Suprapubic skin (tissue), 4 donors: ENCODE measurements at regions not wholly inside any gene's neighbourhood (a gene's known extent, or its start where the extent isn't known, plus 50 kb on each side); places are given as distances from the start of the nearest gene placed in this dataset.

Source experiments
- DNase-seq, 2 donors: peaks; one replicate each; pipeline ENCODE4 v3.0.0-alpha.2; 2019; ENCODE audit warnings: low spot score in 2 of 2
- H3K27ac ChIP-seq: fragments of 200-600 bp; sonication (generic); one replicate; pipeline ENCODE4 v1.5.1; 2019
- H3K27me3 ChIP-seq: fragments of 200-600 bp; sonication (generic); one replicate; pipeline ENCODE4 v1.5.1; 2019
- H3K36me3 ChIP-seq: fragments of 200-600 bp; sonication (generic); one replicate; pipeline ENCODE4 v1.5.1; 2019
- H3K4me1 ChIP-seq: fragments of 200-600 bp; sonication (generic); one replicate; pipeline ENCODE4 v1.5.1; 2019
- H3K4me3 ChIP-seq: fragments of 200-600 bp; sonication (generic); one replicate; pipeline ENCODE4 v1.5.1; 2019; ENCODE audit warnings: mild to moderate bottlenecking
- H3K9me3 ChIP-seq: fragments of 200-600 bp; sonication (generic); one replicate; pipeline ENCODE4 v1.5.1; 2019
- CTCF ChIP-seq, 2 donors: fragments of 200-600 bp in 1 of 2; fragments of 450-650 bp in 1 of 2; sonication (generic) in 1 of 2; IDR thresholded peaks; one replicate each; pipeline ENCODE4 v1.5.1; 2016 to 2019; ENCODE audit warnings: antibody characterized with exemption in 2 of 2, mild to moderate bottlenecking in 1 of 2, moderate library complexity in 1 of 2
- EP300 ChIP-seq: sonication (generic); formaldehyde crosslinking; IDR thresholded peaks from one replicate; pipeline ENCODE4 v1.6.1; 2017; ENCODE audit warnings: antibody characterized with exemption
- POLR2A ChIP-seq, 2 donors: fragments of 450-650 bp; IDR thresholded peaks; one replicate each; pipeline ENCODE4 v1.6.1; 2017; ENCODE audit warnings: antibody characterized with exemption in 2 of 2, mild to moderate bottlenecking in 2 of 2, moderate library complexity in 2 of 2
- POLR2AphosphoS5 ChIP-seq, 3 donors: sonication (generic); formaldehyde crosslinking; IDR thresholded peaks; one replicate each; pipeline ENCODE4 v1.6.1; 2017; ENCODE audit warnings: antibody characterized with exemption in 3 of 3
- WGBS: methylation state at CpG from one replicate; pipeline ENCODE4 v1.1.5; 2018; 5-methylcytosine and 5-hydroxymethylcytosine counted together

DNA sequence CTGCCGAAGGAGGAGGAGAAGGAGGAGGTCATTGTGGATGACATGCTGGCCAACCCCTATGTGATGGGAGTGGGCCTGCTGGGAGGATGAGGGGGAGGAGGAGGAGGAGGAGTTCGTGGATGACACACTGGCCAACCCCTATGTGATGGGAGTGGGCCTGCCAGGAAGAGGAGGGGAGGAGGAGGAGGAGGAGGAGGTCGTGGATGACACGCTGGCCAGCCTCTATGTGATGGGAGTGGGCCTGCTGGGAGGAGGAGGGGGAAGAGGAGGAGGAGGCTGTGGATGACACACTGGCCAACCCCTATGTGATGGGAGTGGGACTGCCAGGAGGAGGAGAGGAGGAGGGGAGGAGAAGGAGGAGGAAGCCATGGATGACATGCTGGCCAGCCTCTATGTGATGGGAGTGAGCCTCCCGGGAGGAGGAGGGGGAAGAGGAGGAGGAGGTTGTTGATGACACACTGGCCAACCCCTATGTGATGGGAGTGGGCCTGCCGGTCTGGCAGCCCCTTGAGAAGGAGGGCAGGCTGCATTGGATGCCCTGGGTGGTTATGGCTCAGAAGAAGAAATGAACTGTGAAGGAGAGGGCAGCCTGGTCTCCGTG is 55.7 kb upstream of the WNT7A start:
- Histone ChIP-seq H3K4me1 (peaks cover 10% of the 10 kb centered on the region), H3K4me3 (no peak overlapping the region), H3K36me3 (no peaks in the 10 kb centered on the region), H3K27ac (no peak overlapping the region), H3K9me3 (no peaks in the 10 kb centered on the region), H3K27me3 (peaks cover 2% of the 10 kb centered on the region)
- no peak for TF ChIP-seq CTCF (IDR thresholded peaks at IDR 0.05)
- no peak for DNase-seq
- 72% methylated on average over 7 of the region's 7 CpGs for WGBS

DNA sequence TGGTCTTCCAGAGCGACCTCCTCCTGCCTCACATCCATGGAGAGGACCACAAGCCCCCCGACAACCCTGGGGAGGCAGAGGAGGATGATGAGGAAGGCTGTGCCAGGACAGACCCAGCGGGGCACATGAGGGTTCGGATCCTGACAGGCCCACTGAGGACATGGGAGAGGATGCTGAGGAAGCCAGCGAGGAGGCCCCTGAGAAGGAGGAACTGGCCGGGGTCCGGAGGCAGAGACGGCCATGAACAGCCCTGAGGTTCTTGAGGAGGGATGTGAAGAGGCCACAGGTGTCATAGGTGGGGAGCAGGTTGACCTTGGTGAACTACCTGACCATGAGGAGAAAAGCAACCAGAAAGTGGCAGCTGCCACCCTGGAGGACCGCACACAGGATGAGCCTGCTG is 54.9 kb upstream of the WNT7A start:
- H3K4me3 ChIP-seq: no peak overlapping the region
- H3K27ac ChIP-seq: no peak overlapping the region
- WGBS: 96% methylated on average over 7 of the region's 9 CpGs
- H3K4me1 ChIP-seq: peaks cover 10% of the 10 kb centered on the region
- H3K9me3 ChIP-seq: no peaks in the 10 kb centered on the region
- no peak for TF ChIP-seq POLR2A (IDR thresholded peaks at IDR 0.05)
- no peak for TF ChIP-seq CTCF (IDR thresholded peaks at IDR 0.05)
- TF ChIP-seq EP300: no peak
- peaks cover 2% of the 10 kb centered on the region for H3K27me3 ChIP-seq
- H3K36me3 ChIP-seq: no peaks in the 10 kb centered on the region
- no peak for DNase-seq

DNA sequence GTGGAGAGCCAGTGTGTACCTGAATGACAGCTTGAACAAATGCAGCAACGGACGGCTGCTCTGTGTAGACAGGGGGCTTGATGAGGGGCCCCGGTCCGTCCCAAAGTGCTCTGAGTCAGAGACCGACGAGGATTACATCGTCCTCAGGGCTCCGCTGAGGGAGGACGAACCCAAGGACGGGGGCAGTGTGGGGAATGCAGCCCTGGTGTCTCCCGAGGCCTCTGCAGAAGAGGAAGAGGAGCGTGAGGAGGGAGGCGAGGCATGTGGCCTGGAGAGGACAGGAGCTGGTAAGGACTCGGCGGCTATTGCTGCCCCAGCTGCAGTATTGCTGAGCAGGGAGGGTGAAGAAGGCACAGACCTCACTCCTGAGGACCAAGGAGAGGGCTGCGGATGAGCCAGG is 54.4 kb upstream of the WNT7A start:
- Histone ChIP-seq H3K27ac (no peak overlapping the region), H3K4me1 (peaks cover 10% of the 10 kb centered on the region), H3K27me3 (peaks cover 2% of the 10 kb centered on the region), H3K9me3 (no peaks in the 10 kb centered on the region), H3K36me3 (no peaks in the 10 kb centered on the region), H3K4me3 (no peak overlapping the region)
- 91% methylated on average over 16 of the region's 16 CpGs for WGBS
- DNase-seq: no peak
- TF ChIP-seq CTCF (IDR thresholded peaks at IDR 0.05): no peak
- no peak for TF ChIP-seq POLR2AphosphoS5 (IDR thresholded peaks at IDR 0.05)
- no peak for TF ChIP-seq EP300
- no peak for TF ChIP-seq POLR2A (IDR thresholded peaks at IDR 0.05)

GRCh38 chr3:13932578-13933295 is 52.9 kb upstream of the WNT7A start:
- peaks cover 10% of the 10 kb centered on the region for H3K4me1 ChIP-seq
- no peak overlapping the region for H3K27ac ChIP-seq
- H3K36me3 ChIP-seq: no peaks in the 10 kb centered on the region
- H3K4me3 ChIP-seq: peak overlapping the region; percentile 50
- no peak for DNase-seq
- no peak for TF ChIP-seq POLR2AphosphoS5 (IDR thresholded peaks at IDR 0.05)
- no peak for TF ChIP-seq CTCF (IDR thresholded peaks at IDR 0.05)
- TF ChIP-seq EP300: no peak
- 21% methylated on average over 37 of the region's 70 CpGs for WGBS
- peaks cover 2% of the 10 kb centered on the region for H3K27me3 ChIP-seq
- no peaks in the 10 kb centered on the region for H3K9me3 ChIP-seq

- H3K27ac ChIP-seq: no peak overlapping the region
- no peak for DNase-seq
- peaks cover 10% of the 10 kb centered on the region for H3K4me1 ChIP-seq
- H3K36me3 ChIP-seq: no peaks in the 10 kb centered on the region
- 94% methylated on average over 4 of the region's 4 CpGs for WGBS
- peaks cover 2% of the 10 kb centered on the region for H3K27me3 ChIP-seq
- no peak overlapping the region for H3K4me3 ChIP-seq
- no peak for TF ChIP-seq POLR2A (IDR thresholded peaks at IDR 0.05)
- no peaks in the 10 kb centered on the region for H3K9me3 ChIP-seq
Measured at GRCh38 chr3:13931172-13931571, 51.3 kb upstream of the WNT7A start.
